Type B pancreatic cell (in vitro differentiated cells): ENCODE measurements at regions not wholly inside any gene's neighbourhood (a gene's known extent, or its start where the extent isn't known, plus 50 kb on each side); places are given as distances from the start of the nearest gene placed in this dataset.

Experiments
- DNase-seq: peaks from one replicate; pipeline ENCODE4 v3.0.0; 2021; ENCODE audit warnings: mixed read lengths; ENCODE audit not compliant: unreplicated experiment; ENCODE audit errors: extremely low spot score
- H3K27ac Mint-ChIP-seq: 2 replicates; pipeline ENCODE4 v1.8.0; 2021; ENCODE audit warnings: mild to moderate bottlenecking, mixed read lengths
- H3K27me3 Mint-ChIP-seq: 2 replicates; pipeline ENCODE4 v1.8.0; 2021; ENCODE audit warnings: mixed read lengths
- H3K36me3 Mint-ChIP-seq: 2 replicates; pipeline ENCODE4 v1.8.0; 2021; ENCODE audit warnings: mixed read lengths
- H3K4me1 Mint-ChIP-seq: one replicate; pipeline ENCODE4 v1.8.0; 2021; ENCODE audit warnings: mixed read lengths; ENCODE audit not compliant: unreplicated experiment
- H3K4me3 Mint-ChIP-seq: 2 replicates; pipeline ENCODE4 v1.8.0; 2021; ENCODE audit warnings: mild to moderate bottlenecking, mixed read lengths
- H3K9me3 Mint-ChIP-seq: 2 replicates; pipeline ENCODE4 v1.8.0; 2021; ENCODE audit warnings: mixed read lengths
- TF ChIP-seq, protein P1 (sequence below): fragments of 200-600 bp; sonication (generic); conservative IDR thresholded peaks from 2 replicates; pipeline ENCODE4 v1.5.0; 2021; ENCODE audit warnings: antibody characterized with exemption, mild to moderate bottlenecking

- peaks cover 24% of the 10 kb centered on the region for H3K4me1 Mint-ChIP-seq
- H3K27ac Mint-ChIP-seq, result no peak overlapping the region
- no peak overlapping the region for H3K4me3 Mint-ChIP-seq
- H3K9me3 Mint-ChIP-seq, result peaks cover 5% of the 10 kb centered on the region
- DNase-seq, result no peak
- H3K36me3 Mint-ChIP-seq, result no peaks in the 10 kb centered on the region
- TF ChIP-seq, protein P1, sequence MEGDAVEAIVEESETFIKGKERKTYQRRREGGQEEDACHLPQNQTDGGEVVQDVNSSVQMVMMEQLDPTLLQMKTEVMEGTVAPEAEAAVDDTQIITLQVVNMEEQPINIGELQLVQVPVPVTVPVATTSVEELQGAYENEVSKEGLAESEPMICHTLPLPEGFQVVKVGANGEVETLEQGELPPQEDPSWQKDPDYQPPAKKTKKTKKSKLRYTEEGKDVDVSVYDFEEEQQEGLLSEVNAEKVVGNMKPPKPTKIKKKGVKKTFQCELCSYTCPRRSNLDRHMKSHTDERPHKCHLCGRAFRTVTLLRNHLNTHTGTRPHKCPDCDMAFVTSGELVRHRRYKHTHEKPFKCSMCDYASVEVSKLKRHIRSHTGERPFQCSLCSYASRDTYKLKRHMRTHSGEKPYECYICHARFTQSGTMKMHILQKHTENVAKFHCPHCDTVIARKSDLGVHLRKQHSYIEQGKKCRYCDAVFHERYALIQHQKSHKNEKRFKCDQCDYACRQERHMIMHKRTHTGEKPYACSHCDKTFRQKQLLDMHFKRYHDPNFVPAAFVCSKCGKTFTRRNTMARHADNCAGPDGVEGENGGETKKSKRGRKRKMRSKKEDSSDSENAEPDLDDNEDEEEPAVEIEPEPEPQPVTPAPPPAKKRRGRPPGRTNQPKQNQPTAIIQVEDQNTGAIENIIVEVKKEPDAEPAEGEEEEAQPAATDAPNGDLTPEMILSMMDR, result no peak
- H3K27me3 Mint-ChIP-seq, result no peaks in the 10 kb centered on the region
Observed at GRCh38 chr1:108055387-108055786, 90.4 kb upstream of the VAV3 start.

DNA sequence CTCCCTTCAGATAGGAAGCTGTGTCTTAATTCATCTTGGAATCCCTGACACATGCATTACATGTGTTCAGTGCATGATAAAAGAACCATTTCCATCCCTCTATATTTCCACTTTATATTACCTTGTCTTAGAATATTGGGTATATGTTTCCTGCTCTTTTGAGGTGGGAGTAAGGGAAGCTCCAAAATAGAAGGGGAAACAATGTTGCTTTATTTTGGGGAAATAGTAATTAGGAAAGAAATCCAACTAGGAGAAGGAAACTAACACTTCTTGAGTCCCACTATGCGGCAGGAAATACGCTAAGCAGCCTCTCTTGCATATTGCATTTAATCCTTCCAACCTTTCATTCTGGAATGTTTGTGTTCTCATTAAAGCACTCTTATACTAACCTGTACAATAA is 89.4 kb upstream of the VAV3 start:
- TF ChIP-seq, protein P1, result no peak
- Mint-ChIP-seq H3K36me3 (no peaks in the 10 kb centered on the region), H3K27ac (no peak overlapping the region)

GRCh38 chr1:108053270-108054013 is 88.5 kb upstream of the VAV3 start:
- no peak for DNase-seq
- TF ChIP-seq, protein P1, result no peak
- Mint-ChIP-seq H3K4me3 (no peak overlapping the region), H3K27ac (no peak overlapping the region), H3K27me3 (no peaks in the 10 kb centered on the region), H3K4me1 (peaks cover 35% of the 10 kb centered on the region), H3K36me3 (no peaks in the 10 kb centered on the region), H3K9me3 (no peaks in the 10 kb centered on the region)

More for the DNA sequence above, 89.4 kb upstream of the VAV3 start:
- Mint-ChIP-seq H3K9me3 (peaks cover 2% of the 10 kb centered on the region), H3K4me1 (peaks cover 34% of the 10 kb centered on the region), H3K4me3 (no peak overlapping the region), H3K27me3 (no peaks in the 10 kb centered on the region)
- DNase-seq, result no peak

DNA sequence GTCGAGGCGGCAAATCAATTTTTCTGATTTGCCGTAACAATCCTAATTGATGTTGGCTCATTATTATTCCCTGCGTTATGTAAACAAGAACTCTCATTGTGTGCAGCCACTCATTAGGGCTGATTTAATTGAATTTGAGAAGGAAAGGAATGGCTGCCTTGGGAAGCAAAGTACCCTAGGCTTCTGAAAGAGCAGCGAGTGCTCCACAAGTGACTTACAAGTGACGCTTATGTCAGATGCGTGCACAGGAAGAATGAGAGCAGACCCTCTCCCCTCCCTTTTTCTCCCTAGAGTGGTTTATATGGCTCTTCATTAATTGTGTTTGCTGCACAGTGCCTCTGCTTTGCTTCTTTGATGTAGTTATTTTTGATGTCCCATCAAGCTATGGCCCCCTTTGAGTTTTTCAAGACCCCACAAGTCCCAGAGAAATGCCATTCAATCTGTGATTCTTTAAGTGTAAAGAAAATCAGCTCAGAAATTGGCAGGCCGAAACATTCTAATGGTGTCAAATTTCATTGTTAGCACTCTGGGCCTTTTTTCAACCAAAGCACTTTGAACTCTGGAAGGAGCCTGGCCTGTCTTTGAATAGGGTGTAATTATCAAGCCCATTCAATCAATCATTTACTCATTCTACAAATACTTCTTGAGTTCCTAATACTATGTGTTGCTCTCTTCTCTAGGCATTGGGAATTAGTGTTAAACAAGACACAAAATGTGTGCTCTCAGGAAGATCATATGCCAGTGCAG is 86.8 kb upstream of the VAV3 start:
- H3K36me3 Mint-ChIP-seq, result no peaks in the 10 kb centered on the region
- no peaks in the 10 kb centered on the region for H3K9me3 Mint-ChIP-seq
- peaks cover 5% of the 10 kb centered on the region for H3K27me3 Mint-ChIP-seq
- TF ChIP-seq, protein P1, result no peak
- peaks cover 21% of the 10 kb centered on the region for H3K4me1 Mint-ChIP-seq
- no peak overlapping the region for H3K4me3 Mint-ChIP-seq
- H3K27ac Mint-ChIP-seq, result no peak overlapping the region
- no peak for DNase-seq

GRCh38 chr1:108050911-108051629 is 86.1 kb upstream of the VAV3 start:
- Mint-ChIP-seq H3K27me3 (peaks cover 7% of the 10 kb centered on the region), H3K4me3 (peak overlapping the region; percentile 26), H3K27ac (no peak overlapping the region), H3K36me3 (no peaks in the 10 kb centered on the region), H3K4me1 (peaks cover 19% of the 10 kb centered on the region), H3K9me3 (no peaks in the 10 kb centered on the region)
- DNase-seq, result no peak
- TF ChIP-seq, protein P1, result no peak
